Endodermal cell (in vitro differentiated cells): ENCODE measurements at regions not wholly inside any gene's neighbourhood (a gene's known extent, or its start where the extent isn't known, plus 50 kb on each side); places are given as distances from the start of the nearest gene placed in this dataset.

Experiments used
- DNase-seq: peaks from one replicate; pipeline ENCODE4 v3.0.0-alpha.2; 2017
- H3K27ac ChIP-seq: 2 replicates; pipeline ENCODE4 v1.5.1; 2013; ENCODE audit warnings: mild to moderate bottlenecking, low read depth, low read length, moderate library complexity
- H3K27me3 ChIP-seq: 2 replicates; pipeline ENCODE4 v1.6.1; 2013; ENCODE audit warnings: mild to moderate bottlenecking, low read length, moderate library complexity; ENCODE audit not compliant: insufficient read depth, control insufficient read depth, poor library complexity, severe bottlenecking
- H3K36me3 ChIP-seq: 2 replicates; pipeline ENCODE4 v1.7.0; 2013; ENCODE audit warnings: mild to moderate bottlenecking, low read length, moderate library complexity; ENCODE audit not compliant: control insufficient read depth, insufficient read depth
- H3K4me1 ChIP-seq: one replicate; pipeline ENCODE4 v1.7.0; 2013; ENCODE audit warnings: low read length; ENCODE audit not compliant: control insufficient read depth, insufficient read depth
- H3K4me3 ChIP-seq: 2 replicates; pipeline ENCODE4 v1.5.1; 2013; ENCODE audit warnings: mild to moderate bottlenecking, low read length, moderate library complexity
- H3K9ac ChIP-seq: 2 replicates; pipeline ENCODE4 v1.6.1; 2013; ENCODE audit warnings: mild to moderate bottlenecking, low read length, moderate library complexity; ENCODE audit not compliant: poor library complexity, severe bottlenecking; ENCODE audit errors: extremely low read depth
- H3K9me3 ChIP-seq: 2 replicates; pipeline ENCODE4 v1.6.1; 2013; ENCODE audit warnings: mild to moderate bottlenecking, low read length, moderate library complexity; ENCODE audit not compliant: control insufficient read depth
- H3K27ac Mint-ChIP-seq: 2 replicates; pipeline ENCODE4 v1.8.0; 2020; ENCODE audit warnings: mixed read lengths
- H3K27me3 Mint-ChIP-seq: 2 replicates; pipeline ENCODE4 v1.8.0; 2021; ENCODE audit warnings: mild to moderate bottlenecking, mixed read lengths; ENCODE audit not compliant: insufficient read depth
- H3K36me3 Mint-ChIP-seq: 2 replicates; pipeline ENCODE4 v1.8.0; 2020; ENCODE audit warnings: low read depth, mixed read lengths
- H3K4me1 Mint-ChIP-seq: 2 replicates; pipeline ENCODE4 v1.8.0; 2020; ENCODE audit warnings: mixed read lengths
- H3K4me3 Mint-ChIP-seq: 2 replicates; pipeline ENCODE4 v1.8.0; 2020; ENCODE audit warnings: mild to moderate bottlenecking, moderate library complexity, mixed read lengths
- H3K9me3 Mint-ChIP-seq: 2 replicates; pipeline ENCODE4 v1.8.0; 2020; ENCODE audit warnings: mild to moderate bottlenecking, mixed read lengths
- CTCF ChIP-seq: fragments of 200-600 bp; sonication (generic); conservative IDR thresholded peaks from 2 replicates; pipeline ENCODE4 v1.5.0; 2021; ENCODE audit warnings: antibody characterized with exemption, mild to moderate bottlenecking
- WGBS, 2 experiments: methylation state at CpG; one replicate each; pipeline versions ENCODE4 v1.1.5 to v1.1.7; 2013; ENCODE audit warnings: missing lambda C conversion rate in 2 of 2, mixed read lengths in 1 of 2; ENCODE audit not compliant: insufficient coverage in 1 of 2, insufficient read length in 1 of 2; 5-methylcytosine and 5-hydroxymethylcytosine counted together

- no peak overlapping the region for H3K4me3 ChIP-seq
- no peak for DNase-seq
- Mint-ChIP-seq H3K36me3 (no peaks in the 10 kb centered on the region), H3K27me3 (no peaks in the 10 kb centered on the region), H3K27ac (no peak overlapping the region), H3K9me3 (no peaks in the 10 kb centered on the region), H3K4me1 (peaks cover 11% of the 10 kb centered on the region), H3K4me3 (no peak overlapping the region)
- 89 to 94% methylated on average over 2 of the region's 2 CpGs for WGBS, 2 experiments
- H3K27me3 ChIP-seq: no peaks in the 10 kb centered on the region
- H3K9ac ChIP-seq: no peak overlapping the region
- no peaks in the 10 kb centered on the region for H3K36me3 ChIP-seq
- no peaks in the 10 kb centered on the region for H3K4me1 ChIP-seq
- no peak for TF ChIP-seq CTCF
- no peaks in the 10 kb centered on the region for H3K9me3 ChIP-seq
- no peak overlapping the region for H3K27ac ChIP-seq
Observed at GRCh38 chr7:38068461-38068860, 109.6 kb upstream of the STARD3NL start.

GRCh38 chr7:38069052-38069451, 109.0 kb upstream of the STARD3NL start:
- Histone ChIP-seq H3K27ac (no peak overlapping the region), H3K36me3 (no peaks in the 10 kb centered on the region), H3K27me3 (no peaks in the 10 kb centered on the region), H3K9me3 (no peaks in the 10 kb centered on the region), H3K4me3 (no peak overlapping the region), H3K9ac (no peak overlapping the region), H3K4me1 (no peaks in the 10 kb centered on the region)
- 83 to 96% methylated on average over 3 to 6 of the region's 6 CpGs for WGBS, 2 experiments
- no peaks in the 10 kb centered on the region for H3K9me3 Mint-ChIP-seq
- no peak for DNase-seq
- no peak overlapping the region for H3K27ac Mint-ChIP-seq
- no peaks in the 10 kb centered on the region for H3K36me3 Mint-ChIP-seq
- H3K4me3 Mint-ChIP-seq: no peak overlapping the region
- H3K4me1 Mint-ChIP-seq: peaks cover 11% of the 10 kb centered on the region
- no peak for TF ChIP-seq CTCF
- H3K27me3 Mint-ChIP-seq: no peaks in the 10 kb centered on the region

- WGBS, 2 experiments: 9 to 29% methylated on average over 1 of the region's 1 CpG
- Histone ChIP-seq H3K9me3 (no peaks in the 10 kb centered on the region), H3K27me3 (no peaks in the 10 kb centered on the region), H3K36me3 (no peaks in the 10 kb centered on the region), H3K4me1 (no peaks in the 10 kb centered on the region), H3K9ac (no peak overlapping the region), H3K27ac (no peak overlapping the region), H3K4me3 (no peak overlapping the region)
- H3K27me3 Mint-ChIP-seq: peaks cover 2% of the 10 kb centered on the region
- DNase-seq: peak; percentile 57
- peak; percentile 74 for TF ChIP-seq CTCF
- no peak overlapping the region for H3K4me3 Mint-ChIP-seq
- peaks cover 11% of the 10 kb centered on the region for H3K4me1 Mint-ChIP-seq
- H3K9me3 Mint-ChIP-seq: no peaks in the 10 kb centered on the region
- H3K27ac Mint-ChIP-seq: peak overlapping the region; percentile 50
- no peaks in the 10 kb centered on the region for H3K36me3 Mint-ChIP-seq
Observed at GRCh38 chr7:38070718-38071117, 107.3 kb upstream of the STARD3NL start.
